ENCODE measurements at regions not wholly inside any gene's neighbourhood (a gene's known extent, or its start where the extent isn't known, plus 50 kb on each side); places are given as distances from the start of the nearest gene placed in this dataset.

DNA sequence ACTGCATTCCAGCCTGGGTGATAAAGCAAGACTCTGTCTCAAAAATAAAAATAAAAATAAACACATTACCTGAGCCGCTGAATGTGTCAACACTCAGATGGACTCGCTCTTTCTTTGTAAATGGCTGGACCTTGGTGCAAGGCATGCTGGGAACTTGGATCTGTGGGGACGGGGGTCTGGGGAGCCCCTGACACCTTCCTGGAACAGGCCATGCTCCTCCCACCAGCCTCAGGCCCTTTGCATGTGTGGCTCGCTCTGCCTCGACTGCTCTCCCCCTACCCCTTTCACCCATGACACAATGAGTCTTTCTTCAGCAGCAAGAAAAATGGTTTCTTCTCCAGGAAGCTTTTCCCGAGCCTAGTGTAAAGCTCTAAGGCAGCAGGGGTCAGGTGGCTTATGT lies 94.0 kb upstream of the CDH5 start:
- Mint-ChIP-seq H3K4me3 (no peak overlapping the region), H3K27me3 (ENCODE audit: low read depth) (peaks cover 29% of the 10 kb centered on the region), H3K36me3 (no peaks in the 10 kb centered on the region), H3K9me3 (0 out of 2 replicates have a peak, but pooled peaks cover 6% of the 10 kb centered on the region), H3K27ac (no peak overlapping the region), H3K4me1 (peaks cover 28% of the 10 kb centered on the region)
- ATAC-seq = no peak
- no peak for DNase-seq (ENCODE audit: low spot score)
- ChIA-PET POLR2A (no interaction called here), CTCF (no interaction called here)
- TF ChIP-seq, protein P1, sequence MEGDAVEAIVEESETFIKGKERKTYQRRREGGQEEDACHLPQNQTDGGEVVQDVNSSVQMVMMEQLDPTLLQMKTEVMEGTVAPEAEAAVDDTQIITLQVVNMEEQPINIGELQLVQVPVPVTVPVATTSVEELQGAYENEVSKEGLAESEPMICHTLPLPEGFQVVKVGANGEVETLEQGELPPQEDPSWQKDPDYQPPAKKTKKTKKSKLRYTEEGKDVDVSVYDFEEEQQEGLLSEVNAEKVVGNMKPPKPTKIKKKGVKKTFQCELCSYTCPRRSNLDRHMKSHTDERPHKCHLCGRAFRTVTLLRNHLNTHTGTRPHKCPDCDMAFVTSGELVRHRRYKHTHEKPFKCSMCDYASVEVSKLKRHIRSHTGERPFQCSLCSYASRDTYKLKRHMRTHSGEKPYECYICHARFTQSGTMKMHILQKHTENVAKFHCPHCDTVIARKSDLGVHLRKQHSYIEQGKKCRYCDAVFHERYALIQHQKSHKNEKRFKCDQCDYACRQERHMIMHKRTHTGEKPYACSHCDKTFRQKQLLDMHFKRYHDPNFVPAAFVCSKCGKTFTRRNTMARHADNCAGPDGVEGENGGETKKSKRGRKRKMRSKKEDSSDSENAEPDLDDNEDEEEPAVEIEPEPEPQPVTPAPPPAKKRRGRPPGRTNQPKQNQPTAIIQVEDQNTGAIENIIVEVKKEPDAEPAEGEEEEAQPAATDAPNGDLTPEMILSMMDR (IDR thresholded peaks at IDR 0.05) = no peak
- TF ChIP-seq, protein P2, sequence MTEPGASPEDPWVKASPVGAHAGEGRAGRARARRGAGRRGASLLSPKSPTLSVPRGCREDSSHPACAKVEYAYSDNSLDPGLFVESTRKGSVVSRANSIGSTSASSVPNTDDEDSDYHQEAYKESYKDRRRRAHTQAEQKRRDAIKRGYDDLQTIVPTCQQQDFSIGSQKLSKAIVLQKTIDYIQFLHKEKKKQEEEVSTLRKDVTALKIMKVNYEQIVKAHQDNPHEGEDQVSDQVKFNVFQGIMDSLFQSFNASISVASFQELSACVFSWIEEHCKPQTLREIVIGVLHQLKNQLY (CRISPR knock-in tag; IDR thresholded peaks at IDR 0.05) = no peak
- TF ChIP-seq GTF2I (CRISPR knock-in tag; conservative IDR thresholded peaks at IDR 0.05) = no peak
- TF ChIP-seq, protein P3, sequence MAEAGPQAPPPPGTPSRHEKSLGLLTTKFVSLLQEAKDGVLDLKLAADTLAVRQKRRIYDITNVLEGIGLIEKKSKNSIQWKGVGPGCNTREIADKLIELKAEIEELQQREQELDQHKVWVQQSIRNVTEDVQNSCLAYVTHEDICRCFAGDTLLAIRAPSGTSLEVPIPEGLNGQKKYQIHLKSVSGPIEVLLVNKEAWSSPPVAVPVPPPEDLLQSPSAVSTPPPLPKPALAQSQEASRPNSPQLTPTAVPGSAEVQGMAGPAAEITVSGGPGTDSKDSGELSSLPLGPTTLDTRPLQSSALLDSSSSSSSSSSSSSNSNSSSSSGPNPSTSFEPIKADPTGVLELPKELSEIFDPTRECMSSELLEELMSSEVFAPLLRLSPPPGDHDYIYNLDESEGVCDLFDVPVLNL (CRISPR knock-in tag; IDR thresholded peaks at IDR 0.05; ENCODE audit: borderline replicate concordance, low read depth) = no peak
- TF ChIP-seq JAZF1 (CRISPR knock-in tag; IDR thresholded peaks at IDR 0.05) = no peak
- TF ChIP-seq, protein P4, sequence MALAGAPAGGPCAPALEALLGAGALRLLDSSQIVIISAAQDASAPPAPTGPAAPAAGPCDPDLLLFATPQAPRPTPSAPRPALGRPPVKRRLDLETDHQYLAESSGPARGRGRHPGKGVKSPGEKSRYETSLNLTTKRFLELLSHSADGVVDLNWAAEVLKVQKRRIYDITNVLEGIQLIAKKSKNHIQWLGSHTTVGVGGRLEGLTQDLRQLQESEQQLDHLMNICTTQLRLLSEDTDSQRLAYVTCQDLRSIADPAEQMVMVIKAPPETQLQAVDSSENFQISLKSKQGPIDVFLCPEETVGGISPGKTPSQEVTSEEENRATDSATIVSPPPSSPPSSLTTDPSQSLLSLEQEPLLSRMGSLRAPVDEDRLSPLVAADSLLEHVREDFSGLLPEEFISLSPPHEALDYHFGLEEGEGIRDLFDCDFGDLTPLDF (CRISPR knock-in tag; IDR thresholded peaks at IDR 0.05) = no peak
- TF ChIP-seq, protein P5, sequence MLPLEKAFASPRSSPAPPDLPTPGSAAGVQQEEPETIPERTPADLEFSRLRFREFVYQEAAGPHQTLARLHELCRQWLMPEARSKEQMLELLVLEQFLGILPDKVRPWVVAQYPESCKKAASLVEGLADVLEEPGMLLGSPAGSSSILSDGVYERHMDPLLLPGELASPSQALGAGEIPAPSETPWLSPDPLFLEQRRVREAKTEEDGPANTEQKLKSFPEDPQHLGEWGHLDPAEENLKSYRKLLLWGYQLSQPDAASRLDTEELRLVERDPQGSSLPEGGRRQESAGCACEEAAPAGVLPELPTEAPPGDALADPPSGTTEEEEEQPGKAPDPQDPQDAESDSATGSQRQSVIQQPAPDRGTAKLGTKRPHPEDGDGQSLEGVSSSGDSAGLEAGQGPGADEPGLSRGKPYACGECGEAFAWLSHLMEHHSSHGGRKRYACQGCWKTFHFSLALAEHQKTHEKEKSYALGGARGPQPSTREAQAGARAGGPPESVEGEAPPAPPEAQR (CRISPR knock-in tag; IDR thresholded peaks at IDR 0.05) = no peak
- TF ChIP-seq CREB1 (CRISPR knock-in tag; IDR thresholded peaks at IDR 0.05) = no peak
- TF ChIP-seq ZNF416 (CRISPR knock-in tag; IDR thresholded peaks at IDR 0.05) = no peak
- TF ChIP-seq, protein P6, sequence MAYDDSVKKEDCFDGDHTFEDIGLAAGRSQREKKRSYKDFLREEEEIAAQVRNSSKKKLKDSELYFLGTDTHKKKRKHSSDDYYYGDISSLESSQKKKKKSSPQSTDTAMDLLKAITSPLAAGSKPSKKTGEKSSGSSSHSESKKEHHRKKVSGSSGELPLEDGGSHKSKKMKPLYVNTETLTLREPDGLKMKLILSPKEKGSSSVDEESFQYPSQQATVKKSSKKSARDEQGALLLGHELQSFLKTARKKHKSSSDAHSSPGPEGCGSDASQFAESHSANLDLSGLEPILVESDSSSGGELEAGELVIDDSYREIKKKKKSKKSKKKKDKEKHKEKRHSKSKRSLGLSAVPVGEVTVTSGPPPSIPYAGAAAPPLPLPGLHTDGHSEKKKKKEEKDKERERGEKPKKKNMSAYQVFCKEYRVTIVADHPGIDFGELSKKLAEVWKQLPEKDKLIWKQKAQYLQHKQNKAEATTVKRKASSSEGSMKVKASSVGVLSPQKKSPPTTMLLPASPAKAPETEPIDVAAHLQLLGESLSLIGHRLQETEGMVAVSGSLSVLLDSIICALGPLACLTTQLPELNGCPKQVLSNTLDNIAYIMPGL (CRISPR knock-in tag; IDR thresholded peaks at IDR 0.05) = no peak
- no peak for TF ChIP-seq ZNF423 (CRISPR knock-in tag; IDR thresholded peaks at IDR 0.05)
- no peak for TF ChIP-seq TEAD1 (CRISPR knock-in tag; IDR thresholded peaks at IDR 0.05)
- TF ChIP-seq ZNF671 (CRISPR knock-in tag; IDR thresholded peaks at IDR 0.05) = no peak
- TF ChIP-seq PRRX2 (CRISPR knock-in tag; IDR thresholded peaks at IDR 0.05) = no peak
- TF ChIP-seq, protein P7, sequence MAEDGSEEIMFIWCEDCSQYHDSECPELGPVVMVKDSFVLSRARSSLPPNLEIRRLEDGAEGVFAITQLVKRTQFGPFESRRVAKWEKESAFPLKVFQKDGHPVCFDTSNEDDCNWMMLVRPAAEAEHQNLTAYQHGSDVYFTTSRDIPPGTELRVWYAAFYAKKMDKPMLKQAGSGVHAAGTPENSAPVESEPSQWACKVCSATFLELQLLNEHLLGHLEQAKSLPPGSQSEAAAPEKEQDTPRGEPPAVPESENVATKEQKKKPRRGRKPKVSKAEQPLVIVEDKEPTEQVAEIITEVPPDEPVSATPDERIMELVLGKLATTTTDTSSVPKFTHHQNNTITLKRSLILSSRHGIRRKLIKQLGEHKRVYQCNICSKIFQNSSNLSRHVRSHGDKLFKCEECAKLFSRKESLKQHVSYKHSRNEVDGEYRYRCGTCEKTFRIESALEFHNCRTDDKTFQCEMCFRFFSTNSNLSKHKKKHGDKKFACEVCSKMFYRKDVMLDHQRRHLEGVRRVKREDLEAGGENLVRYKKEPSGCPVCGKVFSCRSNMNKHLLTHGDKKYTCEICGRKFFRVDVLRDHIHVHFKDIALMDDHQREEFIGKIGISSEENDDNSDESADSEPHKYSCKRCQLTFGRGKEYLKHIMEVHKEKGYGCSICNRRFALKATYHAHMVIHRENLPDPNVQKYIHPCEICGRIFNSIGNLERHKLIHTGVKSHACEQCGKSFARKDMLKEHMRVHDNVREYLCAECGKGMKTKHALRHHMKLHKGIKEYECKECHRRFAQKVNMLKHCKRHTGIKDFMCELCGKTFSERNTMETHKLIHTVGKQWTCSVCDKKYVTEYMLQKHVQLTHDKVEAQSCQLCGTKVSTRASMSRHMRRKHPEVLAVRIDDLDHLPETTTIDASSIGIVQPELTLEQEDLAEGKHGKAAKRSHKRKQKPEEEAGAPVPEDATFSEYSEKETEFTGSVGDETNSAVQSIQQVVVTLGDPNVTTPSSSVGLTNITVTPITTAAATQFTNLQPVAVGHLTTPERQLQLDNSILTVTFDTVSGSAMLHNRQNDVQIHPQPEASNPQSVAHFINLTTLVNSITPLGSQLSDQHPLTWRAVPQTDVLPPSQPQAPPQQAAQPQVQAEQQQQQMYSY (CRISPR knock-in tag; IDR thresholded peaks at IDR 0.05) = no peak
- no peak for TF ChIP-seq GABPB1 (CRISPR knock-in tag; IDR thresholded peaks at IDR 0.05)
- no peak for TF ChIP-seq RELA (CRISPR knock-in tag; IDR thresholded peaks at IDR 0.05; ENCODE audit: borderline replicate concordance)
- TF ChIP-seq, protein P8, sequence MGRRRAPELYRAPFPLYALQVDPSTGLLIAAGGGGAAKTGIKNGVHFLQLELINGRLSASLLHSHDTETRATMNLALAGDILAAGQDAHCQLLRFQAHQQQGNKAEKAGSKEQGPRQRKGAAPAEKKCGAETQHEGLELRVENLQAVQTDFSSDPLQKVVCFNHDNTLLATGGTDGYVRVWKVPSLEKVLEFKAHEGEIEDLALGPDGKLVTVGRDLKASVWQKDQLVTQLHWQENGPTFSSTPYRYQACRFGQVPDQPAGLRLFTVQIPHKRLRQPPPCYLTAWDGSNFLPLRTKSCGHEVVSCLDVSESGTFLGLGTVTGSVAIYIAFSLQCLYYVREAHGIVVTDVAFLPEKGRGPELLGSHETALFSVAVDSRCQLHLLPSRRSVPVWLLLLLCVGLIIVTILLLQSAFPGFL (CRISPR knock-in tag; IDR thresholded peaks at IDR 0.05; ENCODE audit: borderline replicate concordance) = no peak

Data from WTC11 (cell line).